HG02981 (cell line): ENCODE measurements at regions not wholly inside any gene's neighbourhood (a gene's known extent, or its start where the extent isn't known, plus 50 kb on each side); places are given as distances from the start of the nearest gene placed in this dataset.

Experiments used
- ATAC-seq: cut with Tn5 transposase; IDR thresholded peaks from one replicate; pipeline ENCODE4 v1.9.1; 2021; ENCODE audit warnings: mild to moderate bottlenecking, moderate library complexity; ENCODE audit not compliant: unreplicated experiment

- no peak for ATAC-seq
Observed at GRCh38 chr1:209399800-209400199, 183.7 kb upstream of the CAMK1G start.

GRCh38 chr1:209400351-209401220 lies 182.9 kb upstream of the CAMK1G start:
- ATAC-seq: no peak

GRCh38 chr1:209402697-209403096 lies 180.8 kb upstream of the CAMK1G start:
- no peak for ATAC-seq

GRCh38 chr1:209403921-209404320 lies 179.6 kb upstream of the CAMK1G start:
- ATAC-seq: no peak

- no peak for ATAC-seq
Observed at GRCh38 chr1:209404577-209404976, 178.9 kb upstream of the CAMK1G start.

- no peak for ATAC-seq
Observed at GRCh38 chr1:209405183-209405814, 178.2 kb upstream of the CAMK1G start.

GRCh38 chr1:209406168-209406567 lies 177.3 kb upstream of the CAMK1G start:
- no peak for ATAC-seq

- no peak for ATAC-seq
Observed at GRCh38 chr1:209406595-209406994, 176.9 kb upstream of the CAMK1G start.

GRCh38 chr1:209409780-209410179 lies 173.7 kb upstream of the CAMK1G start:
- no peak for ATAC-seq

GRCh38 chr1:209411491-209411929 lies 172.0 kb upstream of the CAMK1G start:
- no peak for ATAC-seq

GRCh38 chr1:209412036-209412435 lies 171.5 kb upstream of the CAMK1G start:
- no peak for ATAC-seq

- ATAC-seq: no peak
Observed at GRCh38 chr1:209412566-209412965, 170.9 kb upstream of the CAMK1G start.

- ATAC-seq: no peak
Observed at GRCh38 chr1:209413062-209413461, 170.5 kb upstream of the CAMK1G start.

GRCh38 chr1:209414803-209415329 lies 168.6 kb upstream of the CAMK1G start:
- ATAC-seq: no peak

GRCh38 chr1:209416039-209416438 lies 167.5 kb upstream of the CAMK1G start:
- no peak for ATAC-seq

GRCh38 chr1:209416716-209417115 lies 166.8 kb upstream of the CAMK1G start:
- no peak for ATAC-seq

- ATAC-seq: no peak
Observed at GRCh38 chr1:209417761-209418160, 165.8 kb upstream of the CAMK1G start.

GRCh38 chr1:209420276-209420675 lies 163.2 kb upstream of the CAMK1G start:
- no peak for ATAC-seq

GRCh38 chr1:209421186-209421585 lies 162.3 kb upstream of the CAMK1G start:
- no peak for ATAC-seq

- ATAC-seq: no peak
Observed at GRCh38 chr1:209421978-209422680, 161.4 kb upstream of the CAMK1G start.

GRCh38 chr1:209425959-209426358 lies 157.6 kb upstream of the CAMK1G start:
- no peak for ATAC-seq
